Trophoblast cell (in vitro differentiated cells and primary cell): ENCODE measurements at regions not wholly inside any gene's neighbourhood (a gene's known extent, or its start where the extent isn't known, plus 50 kb on each side); places are given as distances from the start of the nearest gene placed in this dataset.

Experiments used
- DNase-seq, 2 donors: peaks; one replicate each; pipeline ENCODE4 v3.0.0-alpha.2; 2016
- H2AFZ ChIP-seq: 2 replicates; pipeline ENCODE4 v1.6.1; 2013; ENCODE audit warnings: low read length, moderate library complexity, mild to moderate bottlenecking; ENCODE audit not compliant: insufficient read depth, poor library complexity
- H2AK5ac ChIP-seq: 2 replicates; pipeline ENCODE4 v1.6.1; 2013; ENCODE audit warnings: mild to moderate bottlenecking, low read length
- H2BK120ac ChIP-seq: 2 replicates; pipeline ENCODE4 v1.6.1; 2013; ENCODE audit warnings: low read length, mild to moderate bottlenecking, moderate library complexity; ENCODE audit not compliant: insufficient read depth, poor library complexity
- H2BK12ac ChIP-seq: 2 replicates; pipeline ENCODE4 v1.6.1; 2013; ENCODE audit warnings: mild to moderate bottlenecking, low read length, moderate library complexity
- H2BK5ac ChIP-seq: 2 replicates; pipeline ENCODE4 v1.6.1; 2013; ENCODE audit warnings: low read length, low read depth, moderate library complexity, mild to moderate bottlenecking; ENCODE audit not compliant: poor library complexity
- H3K14ac ChIP-seq: 2 replicates; pipeline ENCODE4 v1.6.1; 2013; ENCODE audit warnings: mild to moderate bottlenecking, low read length
- H3K18ac ChIP-seq: 2 replicates; pipeline ENCODE4 v1.6.1; 2013; ENCODE audit warnings: mild to moderate bottlenecking, low read length
- H3K23ac ChIP-seq: 2 replicates; pipeline ENCODE4 v1.6.1; 2013; ENCODE audit warnings: low read length
- H3K27ac ChIP-seq: 2 replicates; pipeline ENCODE4 v1.5.1; 2013; ENCODE audit warnings: low read depth, mild to moderate bottlenecking, inconsistent platforms, low read length, moderate library complexity
- H3K27me3 ChIP-seq: 2 replicates; pipeline ENCODE4 v1.6.1; 2013; ENCODE audit warnings: inconsistent platforms, mild to moderate bottlenecking, low read length, moderate library complexity; ENCODE audit not compliant: insufficient read depth
- H3K36me3 ChIP-seq, 2 experiments: 1 replicate in 1 of 2; 2 replicates in 1 of 2; pipeline ENCODE4 v1.6.1; 2013; ENCODE audit warnings: low read length in 2 of 2, mild to moderate bottlenecking in 2 of 2, moderate library complexity in 1 of 2; ENCODE audit not compliant: insufficient read depth in 2 of 2, control insufficient read depth in 1 of 2
- H3K4ac ChIP-seq: 2 replicates; pipeline ENCODE4 v1.6.1; 2013; ENCODE audit warnings: low read depth, mild to moderate bottlenecking, low read length, moderate library complexity
- H3K4me1 ChIP-seq, 2 experiments: 1 replicate in 1 of 2; 2 replicates in 1 of 2; pipeline ENCODE4 v1.6.1; 2013; ENCODE audit warnings: low read length in 2 of 2, mild to moderate bottlenecking in 2 of 2, moderate library complexity in 1 of 2; ENCODE audit not compliant: insufficient read depth in 2 of 2, control insufficient read depth in 1 of 2
- H3K4me2 ChIP-seq: 2 replicates; pipeline ENCODE4 v1.6.1; 2013; ENCODE audit warnings: inconsistent platforms, mild to moderate bottlenecking, low read length, moderate library complexity
- H3K4me3 ChIP-seq: 2 replicates; pipeline ENCODE4 v1.5.1; 2013; ENCODE audit warnings: mild to moderate bottlenecking, low read depth, low read length, inconsistent platforms
- H3K79me1 ChIP-seq: one replicate; pipeline ENCODE4 v1.6.1; 2013; ENCODE audit warnings: low read length
- H3K79me2 ChIP-seq: 2 replicates; pipeline ENCODE4 v1.6.1; 2013; ENCODE audit warnings: low read length, mild to moderate bottlenecking; ENCODE audit not compliant: control insufficient read depth, insufficient read depth, poor library complexity
- H3K9ac ChIP-seq: 2 replicates; pipeline ENCODE4 v1.6.1; 2013; ENCODE audit warnings: mild to moderate bottlenecking, low read length
- H3K9me3 ChIP-seq: 2 replicates; pipeline ENCODE4 v1.6.1; 2013; ENCODE audit warnings: low read depth, mild to moderate bottlenecking, control low read depth, inconsistent platforms, low read length; ENCODE audit not compliant: insufficient read depth
- H4K12ac ChIP-seq: 2 replicates; pipeline ENCODE4 v1.6.1; 2013; ENCODE audit warnings: low read depth, mild to moderate bottlenecking, low read length, moderate library complexity
- H4K8ac ChIP-seq: 2 replicates; pipeline ENCODE4 v1.6.1; 2013; ENCODE audit warnings: low read depth, mild to moderate bottlenecking, low read length, moderate library complexity
- H4K91ac ChIP-seq: one replicate; pipeline ENCODE4 v1.6.1; 2013; ENCODE audit warnings: low read depth, mild to moderate bottlenecking, low read length, moderate library complexity
- WGBS: extraction: QIAGEN DNeasy Blood & Tissue Kit; methylation state at CpG from one replicate; pipeline ENCODE4 v1.1.7; 2013; ENCODE audit warnings: missing lambda C conversion rate; ENCODE audit not compliant: insufficient read length, insufficient coverage; ENCODE audit errors: extremely low coverage; 5-methylcytosine and 5-hydroxymethylcytosine counted together

DNA sequence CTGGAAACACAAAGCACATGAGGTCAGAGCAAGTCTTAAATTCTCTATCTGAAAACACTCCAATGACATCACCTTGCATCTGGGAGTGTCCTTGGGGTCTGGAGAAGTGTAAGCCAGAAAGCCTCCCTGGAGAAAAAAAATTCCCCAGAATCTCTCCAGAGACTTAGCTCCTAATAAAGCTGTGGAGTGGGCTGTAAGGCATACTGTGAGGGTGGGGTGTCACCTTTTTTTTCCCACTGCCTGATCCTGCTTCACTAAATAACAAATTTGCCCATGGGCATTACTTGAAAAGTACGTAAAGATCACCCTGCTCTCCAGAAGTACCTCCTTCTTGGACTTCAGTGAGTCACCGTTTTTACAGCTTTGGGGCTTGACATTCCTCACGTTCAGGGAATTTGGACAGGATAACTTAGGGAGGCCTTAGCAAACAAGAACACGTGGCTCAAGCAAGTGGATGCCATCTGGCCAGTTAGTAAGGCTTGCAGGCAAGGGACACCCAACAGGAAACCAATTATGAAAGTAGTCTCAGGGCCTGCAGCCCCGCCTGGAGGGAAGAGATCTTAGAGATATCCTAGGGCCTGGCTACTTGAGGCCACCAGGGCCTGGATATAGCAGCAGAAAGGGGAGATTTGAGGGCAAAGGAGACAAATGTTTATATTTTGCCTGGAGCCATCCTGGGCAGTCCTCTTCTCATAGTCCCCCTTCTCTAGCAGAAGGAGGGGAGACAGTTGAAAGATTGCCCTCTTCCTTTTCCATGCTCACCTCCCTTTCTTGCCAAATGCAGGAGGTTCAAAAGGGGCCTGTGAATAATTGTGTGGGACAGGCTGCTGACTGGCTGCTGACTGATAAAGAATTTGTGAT is 60.1 kb upstream of the PLAC1 start:
- Histone ChIP-seq H3K79me2 (no peaks in the 10 kb centered on the region), H2AFZ (no peak overlapping the region), H2BK12ac (no peak overlapping the region), H3K18ac (no peak overlapping the region), H3K4me3 (no peak overlapping the region), H3K4me2 (peak overlapping the region; percentile 43), H4K91ac (no peak overlapping the region), H3K4ac (no peak overlapping the region), H4K8ac (no peak overlapping the region), H3K79me1 (no peaks in the 10 kb centered on the region), H2BK120ac (no peak overlapping the region), H3K27me3 (no peaks in the 10 kb centered on the region), H2BK5ac (no peak overlapping the region), H3K36me3 (no peaks in the 10 kb centered on the region), H4K12ac (no peak overlapping the region), H3K27ac (peak overlapping the region; percentile 44), H3K9me3 (no peaks in the 10 kb centered on the region), H3K4me1 (peaks cover 15 to 16% of the 10 kb centered on the region in 2 experiments), H3K14ac (no peak overlapping the region), H3K9ac (no peak overlapping the region), H2AK5ac (no peak overlapping the region), H3K23ac (no peak overlapping the region)
- peak; percentile 89 to 93 for DNase-seq
- WGBS, result no CpG with 5 or more reads among the region's 5 CpGs

DNA sequence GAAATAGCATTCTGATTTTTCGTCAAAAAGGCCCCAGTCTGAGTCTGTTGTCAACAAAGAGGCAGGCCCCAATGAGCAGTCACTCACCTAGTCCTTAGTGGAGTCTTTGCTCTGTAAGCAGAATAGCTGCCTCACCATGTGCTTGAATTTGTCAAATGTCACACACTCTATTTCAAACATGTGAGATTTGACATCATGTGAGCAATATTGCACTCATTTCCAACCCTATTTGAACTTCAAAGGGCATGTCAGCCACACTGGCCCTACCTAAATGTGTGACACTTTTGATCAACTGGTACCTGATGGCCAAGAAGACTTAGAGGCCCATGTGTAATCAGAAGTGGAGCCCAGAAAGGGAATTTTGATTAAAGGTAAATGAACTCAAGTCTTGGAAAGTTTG is 59.4 kb upstream of the PLAC1 start:
- no CpG with 5 or more reads among the region's 1 CpG for WGBS
- Histone ChIP-seq H3K9me3 (no peaks in the 10 kb centered on the region), H4K8ac (no peak overlapping the region), H3K27me3 (no peaks in the 10 kb centered on the region), H3K36me3 (no peaks in the 10 kb centered on the region), H3K18ac (no peak overlapping the region), H3K27ac (peak overlapping the region; percentile 26), H2AFZ (no peak overlapping the region), H2BK12ac (no peak overlapping the region), H3K79me2 (no peaks in the 10 kb centered on the region), H3K14ac (no peak overlapping the region), H3K4me2 (no peak overlapping the region), H3K4me3 (no peak overlapping the region), H2BK120ac (no peak overlapping the region), H2AK5ac (no peak overlapping the region), H3K23ac (no peak overlapping the region), H3K4ac (no peak overlapping the region), H3K9ac (no peak overlapping the region), H3K79me1 (no peaks in the 10 kb centered on the region), H3K4me1 (peaks cover 15 to 16% of the 10 kb centered on the region in 2 experiments), H4K91ac (no peak overlapping the region), H2BK5ac (no peak overlapping the region), H4K12ac (no peak overlapping the region)
- no peak for DNase-seq

DNA sequence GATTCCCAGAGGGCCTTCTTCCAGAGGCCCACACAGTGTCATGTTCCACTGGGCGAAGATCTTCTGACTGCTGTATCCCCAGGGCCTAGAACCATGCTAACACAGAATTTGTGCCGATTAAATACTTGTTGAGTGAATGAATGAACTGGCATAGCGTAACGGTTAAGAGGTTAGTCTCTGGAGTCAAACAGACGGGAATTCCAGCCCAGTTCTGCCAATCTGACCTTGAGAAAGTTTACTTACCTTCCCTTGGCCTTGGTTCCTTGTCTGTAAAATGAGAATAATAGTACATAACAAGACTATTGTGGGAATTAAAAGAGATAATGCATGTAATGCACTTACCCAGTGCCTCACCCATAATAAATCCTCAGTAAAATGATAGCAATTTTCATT is 58.3 kb upstream of the PLAC1 start:
- H3K27me3 ChIP-seq, result no peaks in the 10 kb centered on the region
- no peak overlapping the region for H4K12ac ChIP-seq
- H3K4me2 ChIP-seq, result no peak overlapping the region
- H3K14ac ChIP-seq, result no peak overlapping the region
- H4K8ac ChIP-seq, result no peak overlapping the region
- H3K4me3 ChIP-seq, result no peak overlapping the region
- H3K4ac ChIP-seq, result no peak overlapping the region
- H2AFZ ChIP-seq, result no peak overlapping the region
- no peaks in the 10 kb centered on the region for H3K9me3 ChIP-seq
- H3K27ac ChIP-seq, result no peak overlapping the region
- no peaks in the 10 kb centered on the region for H3K79me1 ChIP-seq
- no peak overlapping the region for H4K91ac ChIP-seq
- DNase-seq, result no peak
- no peak overlapping the region for H2BK5ac ChIP-seq
- H3K79me2 ChIP-seq, result no peaks in the 10 kb centered on the region
- H3K4me1 ChIP-seq, result peaks cover 15 to 16% of the 10 kb centered on the region in 2 experiments
- no peak overlapping the region for H3K18ac ChIP-seq
- H3K23ac ChIP-seq, result no peak overlapping the region
- no peak overlapping the region for H2AK5ac ChIP-seq
- no peak overlapping the region for H2BK12ac ChIP-seq
- no CpG with 5 or more reads among the region's 5 CpGs for WGBS
- H3K9ac ChIP-seq, result no peak overlapping the region
- no peak overlapping the region for H2BK120ac ChIP-seq
- no peaks in the 10 kb centered on the region for H3K36me3 ChIP-seq

DNA sequence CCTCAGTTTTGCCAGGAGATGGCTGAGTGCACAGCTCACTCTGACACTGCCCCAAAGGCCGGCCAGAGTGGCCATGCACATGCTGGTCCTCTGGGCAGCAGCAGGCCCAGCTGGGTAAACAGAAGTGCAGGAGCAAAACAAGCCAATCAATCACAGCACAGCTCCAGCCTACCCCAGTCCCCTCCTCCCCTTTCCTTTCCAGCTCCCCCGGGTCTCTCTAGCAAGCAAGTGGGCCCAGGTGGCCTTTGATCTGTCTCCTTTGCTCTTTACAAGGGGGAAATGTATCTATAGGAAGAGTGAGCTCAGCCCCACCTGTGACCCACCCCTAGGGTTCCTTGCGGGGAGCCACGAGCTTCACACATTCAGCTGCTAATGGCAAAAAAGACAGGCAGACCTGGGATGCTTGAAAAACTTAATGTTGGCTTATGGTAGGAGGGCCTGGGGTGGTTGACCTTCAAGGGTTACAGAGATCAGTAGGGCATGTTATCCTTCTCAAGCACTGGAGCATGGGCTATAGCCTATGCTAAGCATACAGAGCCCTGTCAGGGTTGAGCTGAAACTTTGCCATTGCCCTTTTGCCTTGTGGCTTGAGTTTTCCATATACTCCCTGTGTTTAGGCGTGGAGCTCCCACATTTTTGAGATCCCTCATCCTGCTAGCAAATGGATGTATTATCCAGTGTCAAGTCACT is 57.8 kb upstream of the PLAC1 start:
- H3K9ac ChIP-seq, result no peak overlapping the region
- no peaks in the 10 kb centered on the region for H3K9me3 ChIP-seq
- no CpG with 5 or more reads among the region's 5 CpGs for WGBS
- no peak overlapping the region for H3K14ac ChIP-seq
- DNase-seq, result no peak
- no peak overlapping the region for H2BK120ac ChIP-seq
- H4K91ac ChIP-seq, result peak overlapping the region; percentile 14
- no peak overlapping the region for H3K4me3 ChIP-seq
- H3K4ac ChIP-seq, result no peak overlapping the region
- H3K79me2 ChIP-seq, result no peaks in the 10 kb centered on the region
- no peaks in the 10 kb centered on the region for H3K36me3 ChIP-seq
- no peak overlapping the region for H2AFZ ChIP-seq
- peaks cover 15 to 16% of the 10 kb centered on the region in 2 experiments for H3K4me1 ChIP-seq
- H3K18ac ChIP-seq, result no peak overlapping the region
- no peaks in the 10 kb centered on the region for H3K79me1 ChIP-seq
- H2BK12ac ChIP-seq, result peak overlapping the region; percentile 28
- H3K27ac ChIP-seq, result no peak overlapping the region
- H3K23ac ChIP-seq, result no peak overlapping the region
- no peaks in the 10 kb centered on the region for H3K27me3 ChIP-seq
- H2BK5ac ChIP-seq, result no peak overlapping the region
- H2AK5ac ChIP-seq, result no peak overlapping the region
- no peak overlapping the region for H3K4me2 ChIP-seq
- H4K12ac ChIP-seq, result no peak overlapping the region
- no peak overlapping the region for H4K8ac ChIP-seq
